ENCODE measurements at regions not wholly inside any gene's neighbourhood (a gene's known extent, or its start where the extent isn't known, plus 50 kb on each side); places are given as distances from the start of the nearest gene placed in this dataset.

- H3K4me3 ChIP-seq (ENCODE audit: extremely low read depth, insufficient read depth, low read length, poor library complexity, severe bottlenecking), result no peak overlapping the region
- no peaks in the 10 kb centered on the region for H3K9me3 ChIP-seq (ENCODE audit: control insufficient read depth, low read length)
- WGBS, 2 experiments (ENCODE audit: insufficient coverage in 2 of 2), result 88 to 100% methylated on average over 1 of the region's 6 CpGs
- peaks cover 20% of the 10 kb centered on the region for H3K4me1 ChIP-seq (ENCODE audit: control insufficient read depth, insufficient read depth, low read length, poor library complexity, severe bottlenecking)
- H3K36me3 ChIP-seq (ENCODE audit: control insufficient read depth, insufficient read depth, low read length), result no peaks in the 10 kb centered on the region
- no peak overlapping the region for H3K27ac ChIP-seq (ENCODE audit: low read depth, low read length, severe bottlenecking)
Measured at GRCh38 chr3:128569756-128570155, 76.8 kb upstream of the GATA2 start.

- WGBS, 2 experiments (ENCODE audit: insufficient coverage in 2 of 2), result 60 to 86% methylated on average over 6 to 9 of the region's 17 CpGs
- Histone ChIP-seq H3K36me3 (ENCODE audit: control insufficient read depth, insufficient read depth, low read length) (no peaks in the 10 kb centered on the region), H3K4me3 (ENCODE audit: extremely low read depth, insufficient read depth, low read length, poor library complexity, severe bottlenecking) (no peak overlapping the region), H3K27ac (ENCODE audit: low read depth, low read length, severe bottlenecking) (peak overlapping the region; percentile 80), H3K4me1 (ENCODE audit: control insufficient read depth, insufficient read depth, low read length, poor library complexity, severe bottlenecking) (peaks cover 20% of the 10 kb centered on the region), H3K9me3 (ENCODE audit: control insufficient read depth, low read length) (no peaks in the 10 kb centered on the region)
Measured at GRCh38 chr3:128568602-128569490, 75.8 kb upstream of the GATA2 start.

GRCh38 chr3:128567705-128568356 is 74.8 kb upstream of the GATA2 start:
- Histone ChIP-seq H3K4me3 (ENCODE audit: extremely low read depth, insufficient read depth, low read length, poor library complexity, severe bottlenecking) (no peak overlapping the region), H3K9me3 (ENCODE audit: control insufficient read depth, low read length) (no peaks in the 10 kb centered on the region), H3K4me1 (ENCODE audit: control insufficient read depth, insufficient read depth, low read length, poor library complexity, severe bottlenecking) (peaks cover 10% of the 10 kb centered on the region), H3K36me3 (ENCODE audit: control insufficient read depth, insufficient read depth, low read length) (no peaks in the 10 kb centered on the region), H3K27ac (ENCODE audit: low read depth, low read length, severe bottlenecking) (peak overlapping the region; percentile 80)
- WGBS, 2 experiments (ENCODE audit: insufficient coverage in 2 of 2), result 87 to 95% methylated on average over 11 of the region's 12 CpGs

GRCh38 chr3:128567141-128567540 is 74.1 kb upstream of the GATA2 start:
- Histone ChIP-seq H3K27ac (ENCODE audit: low read depth, low read length, severe bottlenecking) (no peak overlapping the region), H3K4me1 (ENCODE audit: control insufficient read depth, insufficient read depth, low read length, poor library complexity, severe bottlenecking) (peaks cover 10% of the 10 kb centered on the region), H3K9me3 (ENCODE audit: control insufficient read depth, low read length) (no peaks in the 10 kb centered on the region), H3K36me3 (ENCODE audit: control insufficient read depth, insufficient read depth, low read length) (no peaks in the 10 kb centered on the region), H3K4me3 (ENCODE audit: extremely low read depth, insufficient read depth, low read length, poor library complexity, severe bottlenecking) (no peak overlapping the region)
- 90 to 98% methylated on average over 6 of the region's 6 CpGs for WGBS, 2 experiments (ENCODE audit: insufficient coverage in 2 of 2)

GRCh38 chr3:128563439-128563838 is 70.4 kb upstream of the GATA2 start:
- WGBS, 2 experiments (ENCODE audit: insufficient coverage in 2 of 2), result 89 to 99% methylated on average over 7 of the region's 7 CpGs
- H3K4me3 ChIP-seq (ENCODE audit: extremely low read depth, insufficient read depth, low read length, poor library complexity, severe bottlenecking), result no peak overlapping the region

GRCh38 chr3:128561504-128561903 is 68.5 kb upstream of the GATA2 start:
- 100% methylated on average over 1 of the region's 2 CpGs; no CpG with 5 or more reads in 1 of the 2 experiments for WGBS, 2 experiments (ENCODE audit: insufficient coverage in 2 of 2)
- Histone ChIP-seq H3K4me1 (ENCODE audit: control insufficient read depth, insufficient read depth, low read length, poor library complexity, severe bottlenecking) (peaks cover 4% of the 10 kb centered on the region), H3K36me3 (ENCODE audit: control insufficient read depth, insufficient read depth, low read length) (no peaks in the 10 kb centered on the region), H3K9me3 (ENCODE audit: control insufficient read depth, low read length) (no peaks in the 10 kb centered on the region), H3K4me3 (ENCODE audit: extremely low read depth, insufficient read depth, low read length, poor library complexity, severe bottlenecking) (no peak overlapping the region), H3K27ac (ENCODE audit: low read depth, low read length, severe bottlenecking) (no peak overlapping the region)

More at GRCh38 chr3:128563439-128563838, 70.4 kb upstream of the GATA2 start:
- H3K27ac ChIP-seq (ENCODE audit: low read depth, low read length, severe bottlenecking), result no peak overlapping the region
- H3K4me1 ChIP-seq (ENCODE audit: control insufficient read depth, insufficient read depth, low read length, poor library complexity, severe bottlenecking), result peaks cover 9% of the 10 kb centered on the region
- H3K9me3 ChIP-seq (ENCODE audit: control insufficient read depth, low read length), result no peaks in the 10 kb centered on the region
- H3K36me3 ChIP-seq (ENCODE audit: control insufficient read depth, insufficient read depth, low read length), result no peaks in the 10 kb centered on the region

GRCh38 chr3:128560768-128561167 is 67.8 kb upstream of the GATA2 start:
- Histone ChIP-seq H3K9me3 (ENCODE audit: control insufficient read depth, low read length) (no peaks in the 10 kb centered on the region), H3K4me1 (ENCODE audit: control insufficient read depth, insufficient read depth, low read length, poor library complexity, severe bottlenecking) (peaks cover 4% of the 10 kb centered on the region), H3K27ac (ENCODE audit: low read depth, low read length, severe bottlenecking) (no peak overlapping the region), H3K4me3 (ENCODE audit: extremely low read depth, insufficient read depth, low read length, poor library complexity, severe bottlenecking) (no peak overlapping the region), H3K36me3 (ENCODE audit: control insufficient read depth, insufficient read depth, low read length) (no peaks in the 10 kb centered on the region)
- 94 to 100% methylated on average over 9 to 10 of the region's 12 CpGs for WGBS, 2 experiments (ENCODE audit: insufficient coverage in 2 of 2)

GRCh38 chr3:128559486-128560225 is 66.7 kb upstream of the GATA2 start:
- Histone ChIP-seq H3K36me3 (ENCODE audit: control insufficient read depth, insufficient read depth, low read length) (no peaks in the 10 kb centered on the region), H3K27ac (ENCODE audit: low read depth, low read length, severe bottlenecking) (no peak overlapping the region), H3K4me3 (ENCODE audit: extremely low read depth, insufficient read depth, low read length, poor library complexity, severe bottlenecking) (no peak overlapping the region), H3K4me1 (ENCODE audit: control insufficient read depth, insufficient read depth, low read length, poor library complexity, severe bottlenecking) (peaks cover 4% of the 10 kb centered on the region), H3K9me3 (ENCODE audit: control insufficient read depth, low read length) (no peaks in the 10 kb centered on the region)
- WGBS, 2 experiments (ENCODE audit: insufficient coverage in 2 of 2), result 48 to 50% methylated on average over 10 to 14 of the region's 17 CpGs

- H3K27ac ChIP-seq (ENCODE audit: low read depth, low read length, severe bottlenecking), result no peak overlapping the region
- H3K4me3 ChIP-seq (ENCODE audit: extremely low read depth, insufficient read depth, low read length, poor library complexity, severe bottlenecking), result no peak overlapping the region
- no peaks in the 10 kb centered on the region for H3K36me3 ChIP-seq (ENCODE audit: control insufficient read depth, insufficient read depth, low read length)
- 96 to 98% methylated on average over 5 to 7 of the region's 7 CpGs for WGBS, 2 experiments (ENCODE audit: insufficient coverage in 2 of 2)
- H3K4me1 ChIP-seq (ENCODE audit: control insufficient read depth, insufficient read depth, low read length, poor library complexity, severe bottlenecking), result peaks cover 15% of the 10 kb centered on the region
- no peaks in the 10 kb centered on the region for H3K9me3 ChIP-seq (ENCODE audit: control insufficient read depth, low read length)
Measured at GRCh38 chr3:128557531-128558280, 64.7 kb upstream of the GATA2 start.

GRCh38 chr3:128556907-128557306 is 63.9 kb upstream of the GATA2 start:
- no peak overlapping the region for H3K4me3 ChIP-seq (ENCODE audit: extremely low read depth, insufficient read depth, low read length, poor library complexity, severe bottlenecking)
- H3K9me3 ChIP-seq (ENCODE audit: control insufficient read depth, low read length), result no peaks in the 10 kb centered on the region
- WGBS, 2 experiments (ENCODE audit: insufficient coverage in 2 of 2), result 89 to 92% methylated on average over 11 to 12 of the region's 12 CpGs
- H3K4me1 ChIP-seq (ENCODE audit: control insufficient read depth, insufficient read depth, low read length, poor library complexity, severe bottlenecking), result peaks cover 15% of the 10 kb centered on the region
- H3K36me3 ChIP-seq (ENCODE audit: control insufficient read depth, insufficient read depth, low read length), result no peaks in the 10 kb centered on the region
- H3K27ac ChIP-seq (ENCODE audit: low read depth, low read length, severe bottlenecking), result no peak overlapping the region

Data from mesodermal cell (in vitro differentiated cells).